ENCODE measurements at regions not wholly inside any gene's neighbourhood (a gene's known extent, or its start where the extent isn't known, plus 50 kb on each side); places are given as distances from the start of the nearest gene placed in this dataset.
A peak's percentile ranks its signal among the peaks of the same experiment; 100 is the strongest.

DNA sequence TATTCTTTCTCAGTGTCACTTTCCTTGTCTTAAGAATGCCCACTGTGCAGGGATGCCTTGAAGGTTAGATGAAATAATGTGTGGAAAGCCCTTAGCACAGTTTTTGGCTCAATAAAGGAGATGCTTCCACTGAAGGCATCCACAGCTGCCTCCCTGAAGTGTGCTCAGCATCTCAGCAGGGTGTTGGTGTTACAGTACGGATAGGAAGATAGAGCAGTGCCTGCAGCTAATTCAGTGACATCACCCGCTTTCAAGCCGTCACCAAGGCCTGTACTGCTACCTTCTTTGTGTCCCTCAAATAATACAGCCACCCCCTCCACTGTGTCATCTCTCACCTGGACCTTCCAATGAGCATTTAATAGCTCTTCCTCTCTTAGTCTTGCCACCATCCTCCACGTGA lies 59.0 kb downstream of the NDUFS5 start:
- ATAC-seq (ENCODE audit: low read depth in 2 of 2) (no peak), DNase-seq (no peak)
- Mint-ChIP-seq H3K36me3 (peaks cover 0 to 6% of the 10 kb centered on the region in 2 donors), H3K27me3 (peaks cover 23 to 34% (median 24%) of the 10 kb centered on the region in 3 donors), H3K9me3 (no peaks in the 10 kb centered on the region), H3K27ac (no peak overlapping the region), H3K4me3 (no peak overlapping the region), H3K4me1 (peaks cover 19 to 33% (median 25%) of the 10 kb centered on the region in 3 donors)

DNA sequence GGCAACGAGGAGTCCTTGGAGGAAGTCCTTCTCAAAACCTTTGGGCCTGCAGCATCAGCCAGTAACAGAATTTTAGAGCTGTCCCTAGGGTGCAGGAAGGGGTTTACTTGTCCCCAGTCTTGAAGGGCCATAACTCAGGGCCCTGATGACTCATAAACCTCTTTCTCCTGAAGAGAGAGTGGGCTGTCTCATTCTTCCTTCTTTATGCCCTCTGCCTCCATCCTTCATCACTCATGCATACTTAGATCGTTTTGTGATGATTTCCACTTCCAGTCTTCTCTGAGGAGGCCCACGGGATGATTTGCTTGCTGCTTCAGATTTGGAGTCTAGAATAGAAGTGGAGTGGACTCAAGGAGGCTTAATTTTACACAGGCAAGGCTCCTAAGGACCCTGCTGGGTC lies 60.2 kb downstream of the NDUFS5 start:
- Mint-ChIP-seq H3K4me1 (peaks cover 13 to 26% (median 19%) of the 10 kb centered on the region in 3 donors), H3K4me3 (peak overlapping the region in 1 of 8 donors; percentile 29), H3K27ac (peak overlapping the region in 2 of 6 donors; percentile 72 to 79), H3K27me3 (peaks cover 16 to 26% (median 18%) of the 10 kb centered on the region in 3 donors), H3K36me3 (no peaks in the 10 kb centered on the region), H3K9me3 (no peaks in the 10 kb centered on the region)
- ATAC-seq (ENCODE audit: low read depth in 2 of 2) (no peak), DNase-seq (no peak)

DNA sequence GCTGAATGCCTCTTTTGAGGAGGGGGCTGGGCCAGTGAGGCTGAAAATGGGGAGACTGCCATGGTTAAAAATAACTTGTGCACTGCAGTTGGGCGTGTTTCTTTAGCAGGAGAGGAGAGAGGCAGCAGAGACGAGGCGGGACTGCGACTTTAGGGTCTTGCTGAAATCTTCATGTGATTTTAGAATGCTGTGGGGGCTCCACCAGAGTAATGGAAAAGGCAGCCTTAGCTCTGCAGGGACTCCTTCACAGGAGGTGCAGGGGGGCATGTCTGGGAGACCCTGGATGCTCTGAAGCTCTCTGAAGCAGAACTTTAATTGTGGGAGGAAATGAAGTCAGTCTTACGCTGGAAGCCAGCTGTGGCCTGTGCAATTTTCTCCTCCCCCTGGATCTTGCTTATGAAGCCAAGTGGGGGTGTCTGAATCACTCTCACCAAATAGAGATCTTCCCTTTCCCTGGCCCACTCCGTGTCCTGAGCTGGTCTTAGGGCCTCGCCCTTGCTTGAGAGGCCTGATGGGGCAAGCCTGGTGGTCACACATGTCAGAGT lies 60.8 kb downstream of the NDUFS5 start:
- no peaks in the 10 kb centered on the region for H3K36me3 Mint-ChIP-seq
- DNase-seq (no peak), ATAC-seq (ENCODE audit: low read depth in 2 of 2) (no peak)
- H3K4me1 Mint-ChIP-seq, result peaks cover 13 to 26% (median 21%) of the 10 kb centered on the region in 3 donors
- no peak overlapping the region for H3K4me3 Mint-ChIP-seq
- H3K27me3 Mint-ChIP-seq, result peaks cover 18 to 25% (median 20%) of the 10 kb centered on the region in 3 donors
- H3K9me3 Mint-ChIP-seq, result no peaks in the 10 kb centered on the region
- peak overlapping the region in 2 of 6 donors; percentile 72 to 79 for H3K27ac Mint-ChIP-seq

DNA sequence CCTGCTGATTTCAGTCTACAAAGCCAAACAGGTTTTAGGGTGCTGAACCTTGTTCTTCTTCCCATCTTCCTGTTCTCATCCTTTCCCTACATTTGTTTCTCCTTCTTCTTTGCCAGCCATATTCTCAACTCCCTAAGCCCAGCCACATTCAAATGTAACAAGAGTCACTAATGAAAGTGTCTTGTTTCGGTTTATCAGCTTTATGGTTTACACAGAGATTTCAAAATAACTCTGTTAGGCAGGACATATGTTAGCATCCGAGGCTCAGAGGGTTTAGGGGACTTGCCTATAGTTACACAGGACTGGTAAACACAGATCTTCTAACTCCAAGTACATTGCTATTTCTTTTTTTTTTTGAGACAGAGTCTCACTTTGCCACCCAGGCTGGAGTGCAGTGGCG lies 61.3 kb downstream of the NDUFS5 start:
- ATAC-seq (ENCODE audit: low read depth in 2 of 2) (no peak), DNase-seq (no peak)
- Mint-ChIP-seq H3K4me3 (no peak overlapping the region), H3K36me3 (no peaks in the 10 kb centered on the region), H3K4me1 (peaks cover 11 to 24% (median 16%) of the 10 kb centered on the region in 3 donors), H3K27ac (peak overlapping the region in 1 of 6 donors; percentile 15), H3K9me3 (no peaks in the 10 kb centered on the region), H3K27me3 (peaks cover 16 to 20% (median 17%) of the 10 kb centered on the region in 3 donors)

DNA sequence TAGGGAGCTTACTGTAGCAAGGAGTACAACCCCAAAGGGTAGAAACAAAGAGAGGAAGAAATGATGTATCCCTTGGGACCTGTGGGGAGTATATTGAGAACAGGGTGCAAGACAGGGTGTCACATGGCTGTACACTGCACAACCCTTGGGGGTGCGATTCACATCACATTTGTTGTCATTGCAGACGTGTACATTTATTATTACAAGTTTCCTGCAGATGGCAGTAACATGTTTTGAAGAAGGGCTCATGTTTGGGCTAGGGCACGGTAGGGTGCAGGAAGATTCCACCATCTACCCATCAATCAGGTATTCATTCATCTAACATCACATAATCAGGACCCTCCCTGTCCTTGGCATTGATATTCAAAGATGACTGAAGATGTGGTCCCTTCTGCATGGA lies 62.5 kb downstream of the NDUFS5 start:
- peaks cover 10 to 25% (median 14%) of the 10 kb centered on the region in 3 donors for H3K4me1 Mint-ChIP-seq
- H3K27me3 Mint-ChIP-seq, result peaks cover 6 to 10% (median 8%) of the 10 kb centered on the region in 3 donors
- DNase-seq (no peak), ATAC-seq (ENCODE audit: low read depth in 2 of 2) (no peak)
- no peak overlapping the region for H3K27ac Mint-ChIP-seq
- no peaks in the 10 kb centered on the region for H3K9me3 Mint-ChIP-seq
- no peak overlapping the region for H3K4me3 Mint-ChIP-seq
- no peaks in the 10 kb centered on the region for H3K36me3 Mint-ChIP-seq

DNA sequence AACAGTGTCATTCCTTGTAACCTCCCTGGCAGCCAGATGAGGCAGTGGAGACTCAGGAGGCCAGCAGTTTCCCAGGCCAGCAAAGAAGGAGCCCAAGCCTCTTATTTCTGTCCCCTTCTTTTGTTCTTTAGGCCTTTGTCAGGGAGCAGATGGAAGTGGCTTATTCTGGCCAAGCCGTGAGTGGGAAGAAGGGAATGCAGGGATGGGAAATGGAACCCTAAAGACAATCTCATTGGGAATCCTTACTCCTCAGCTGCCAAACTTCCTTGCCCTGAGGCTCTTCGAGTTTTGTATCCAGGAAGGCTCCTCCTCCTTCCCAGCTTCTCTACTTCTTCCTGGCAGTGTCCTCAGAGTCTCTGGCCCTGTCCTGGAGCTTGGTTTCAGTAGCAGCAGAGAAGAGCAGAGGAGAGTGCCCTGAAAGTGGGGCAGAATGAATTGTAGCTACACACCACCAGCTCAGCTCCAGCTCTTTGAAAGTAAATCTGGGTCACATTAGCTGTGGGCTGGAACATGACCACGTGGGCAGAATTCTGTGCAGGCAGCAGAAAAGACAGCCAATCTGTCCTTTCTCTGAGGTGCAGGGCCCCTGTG lies 63.9 kb downstream of the NDUFS5 start:
- Mint-ChIP-seq H3K27me3 (peaks cover 0 to 6% (median 6%) of the 10 kb centered on the region in 3 donors), H3K9me3 (no peaks in the 10 kb centered on the region), H3K4me1 (peaks cover 10 to 25% (median 14%) of the 10 kb centered on the region in 3 donors), H3K27ac (no peak overlapping the region), H3K36me3 (no peaks in the 10 kb centered on the region), H3K4me3 (peak overlapping the region in 1 of 8 donors; percentile 12)
- DNase-seq (no peak), ATAC-seq (ENCODE audit: low read depth in 2 of 2) (no peak)

DNA sequence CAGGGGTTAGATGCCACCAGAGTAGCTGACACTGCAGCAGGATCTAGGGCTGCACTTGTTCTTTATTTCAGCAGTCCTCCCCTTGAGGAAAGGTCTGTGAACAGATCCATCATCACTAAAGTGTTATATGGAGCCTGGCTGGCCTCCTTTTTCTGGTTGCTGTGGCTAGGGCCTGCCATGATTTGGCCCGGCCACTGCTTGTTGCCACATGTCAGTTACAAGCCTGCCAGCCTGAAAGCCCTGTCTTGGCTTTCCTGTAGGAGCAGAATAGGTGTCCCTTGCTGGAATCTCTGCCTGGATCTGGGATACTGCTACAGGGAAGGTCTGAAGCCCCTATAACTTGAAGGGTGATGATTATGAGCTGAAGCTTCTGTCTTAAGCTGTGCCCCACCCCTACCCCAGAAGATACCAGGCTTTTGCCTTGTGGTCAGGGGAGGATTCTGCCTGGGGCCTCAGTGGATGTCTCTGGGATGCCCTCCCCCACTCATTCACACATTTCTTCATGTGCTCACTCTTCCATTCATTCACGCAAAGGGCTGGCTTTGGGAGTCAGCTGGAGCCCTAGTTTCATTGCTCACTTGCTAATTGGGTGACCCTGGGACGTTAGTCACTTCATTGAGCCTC lies 64.7 kb downstream of the NDUFS5 start:
- DNase-seq (no peak), ATAC-seq (ENCODE audit: low read depth in 2 of 2) (no peak)
- H3K4me3 Mint-ChIP-seq, result no peak overlapping the region
- peaks cover 0 to 6% (median 6%) of the 10 kb centered on the region in 3 donors for H3K27me3 Mint-ChIP-seq
- peaks cover 10 to 25% (median 13%) of the 10 kb centered on the region in 3 donors for H3K4me1 Mint-ChIP-seq
- no peaks in the 10 kb centered on the region for H3K36me3 Mint-ChIP-seq
- no peak overlapping the region for H3K27ac Mint-ChIP-seq
- no peaks in the 10 kb centered on the region for H3K9me3 Mint-ChIP-seq

DNA sequence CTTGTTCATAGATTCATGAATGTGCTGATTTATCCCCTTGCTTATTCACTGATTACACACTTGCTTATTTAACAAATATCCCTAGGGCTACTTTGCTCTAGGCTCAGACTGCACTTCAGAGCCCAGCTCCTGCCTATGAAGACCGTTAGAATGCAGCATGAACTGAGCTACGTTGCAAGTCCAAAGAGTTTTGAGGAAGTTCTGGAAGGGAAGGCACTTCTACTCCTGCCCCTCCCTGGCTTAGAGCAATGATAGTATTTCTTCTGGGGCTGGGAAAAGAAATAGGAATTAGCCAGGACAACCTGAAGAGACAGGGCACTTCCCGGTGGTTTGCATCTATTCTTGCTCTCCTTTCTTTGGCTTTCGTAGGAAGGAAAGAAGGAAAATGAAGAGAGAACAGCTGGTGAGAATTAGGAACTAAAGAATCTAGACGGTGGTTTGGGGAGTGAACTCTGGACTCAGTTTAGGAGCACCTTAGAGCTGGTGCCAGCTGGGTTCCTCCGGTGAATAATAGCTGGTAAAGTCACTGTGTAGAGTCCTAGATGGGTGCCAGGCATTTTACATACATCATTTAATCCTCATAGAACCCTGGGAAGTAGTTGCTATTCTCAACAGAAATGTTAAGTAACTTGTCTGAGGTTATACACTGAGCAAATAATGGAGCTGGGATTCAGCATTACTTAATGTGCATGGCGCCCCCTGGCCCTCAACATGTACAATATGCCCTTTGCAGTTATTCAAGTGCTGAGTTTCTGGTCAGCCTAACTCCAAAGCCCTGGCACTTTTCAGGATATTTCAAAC lies 65.9 kb downstream of the NDUFS5 start:
- no peaks in the 10 kb centered on the region for H3K9me3 Mint-ChIP-seq
- no peak overlapping the region for H3K27ac Mint-ChIP-seq
- H3K4me1 Mint-ChIP-seq, result peaks cover 3 to 13% (median 3%) of the 10 kb centered on the region in 3 donors
- ATAC-seq (ENCODE audit: low read depth in 2 of 2), result peak; percentile 50 to 61
- no peak for DNase-seq
- H3K27me3 Mint-ChIP-seq, result peaks cover 0 to 6% (median 6%) of the 10 kb centered on the region in 3 donors
- no peak overlapping the region for H3K4me3 Mint-ChIP-seq
- no peaks in the 10 kb centered on the region for H3K36me3 Mint-ChIP-seq

DNA sequence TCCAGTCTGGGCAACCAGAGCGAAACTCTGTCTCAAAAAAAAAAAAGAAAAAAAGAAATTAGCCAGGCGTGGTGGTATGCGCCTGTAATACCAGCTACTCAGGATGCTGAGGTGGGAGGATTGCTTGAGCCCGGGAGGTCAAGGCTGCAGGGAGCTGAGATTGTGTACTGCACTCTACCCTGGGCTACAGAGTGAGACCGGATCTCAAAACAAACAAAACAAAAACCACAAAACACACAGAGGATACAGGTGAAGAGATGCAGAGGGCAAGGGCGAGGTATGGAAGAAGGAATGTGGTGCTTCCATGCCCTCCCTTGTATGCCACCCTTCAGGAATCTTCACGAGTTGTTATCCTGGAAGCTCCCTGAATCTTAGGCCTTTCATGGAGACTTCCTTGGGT lies 68.5 kb downstream of the NDUFS5 start:
- no peak for ATAC-seq (ENCODE audit: low read depth in 2 of 2)
- H3K9me3 Mint-ChIP-seq, result no peaks in the 10 kb centered on the region
- H3K4me1 Mint-ChIP-seq, result peaks cover 6 to 13% (median 11%) of the 10 kb centered on the region in 3 donors
- no peak for DNase-seq
- no peaks in the 10 kb centered on the region for H3K36me3 Mint-ChIP-seq
- no peak overlapping the region for H3K27ac Mint-ChIP-seq
- no peak overlapping the region for H3K4me3 Mint-ChIP-seq
- peaks cover 0 to 6% (median 6%) of the 10 kb centered on the region in 3 donors for H3K27me3 Mint-ChIP-seq

DNA sequence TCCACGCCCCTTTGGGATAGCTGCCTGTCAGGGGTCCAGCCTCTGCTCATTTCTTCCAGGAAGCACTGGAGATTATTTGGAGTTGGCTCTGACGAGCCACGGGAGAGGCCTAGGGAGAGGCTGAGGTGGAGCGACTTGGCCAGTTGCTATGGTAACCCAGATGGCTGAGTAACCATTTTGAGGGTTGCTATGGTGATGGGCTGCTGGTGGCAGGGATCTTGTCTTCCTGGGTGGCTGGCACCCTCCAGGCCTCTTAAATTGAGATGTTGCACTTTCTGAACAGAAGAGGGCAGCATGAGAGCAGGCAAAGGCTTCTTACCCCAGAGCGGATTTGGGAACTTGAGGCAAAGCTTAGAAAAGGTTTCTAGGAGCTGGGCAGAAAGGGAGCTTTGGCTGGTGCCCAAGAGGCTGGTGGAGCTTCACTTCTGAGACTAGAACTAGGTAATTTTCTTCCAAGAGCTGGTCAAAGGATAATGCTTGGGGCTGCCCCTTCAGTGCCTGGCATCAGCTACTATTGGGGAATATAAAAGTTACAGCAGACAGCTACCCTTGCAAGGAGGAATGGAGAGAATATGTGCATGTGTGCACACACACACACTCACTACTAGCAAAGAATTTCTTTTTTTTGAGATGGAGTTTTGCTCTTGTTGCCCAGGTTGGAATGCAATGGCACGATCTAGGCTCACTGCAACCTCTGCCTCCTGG lies 72.5 kb downstream of the NDUFS5 start:
- H3K36me3 Mint-ChIP-seq, result no peaks in the 10 kb centered on the region
- H3K4me3 Mint-ChIP-seq, result peak overlapping the region in 2 of 8 donors; percentile 6 to 20
- no peaks in the 10 kb centered on the region for H3K9me3 Mint-ChIP-seq
- H3K27ac Mint-ChIP-seq, result peak overlapping the region in 1 of 6 donors; percentile 35
- DNase-seq, result peak; percentile 72
- ATAC-seq (ENCODE audit: low read depth in 2 of 2), result peak; percentile 26 to 42
- H3K27me3 Mint-ChIP-seq, result no peaks in the 10 kb centered on the region
- peaks cover 23 to 28% (median 26%) of the 10 kb centered on the region in 3 donors for H3K4me1 Mint-ChIP-seq

DNA sequence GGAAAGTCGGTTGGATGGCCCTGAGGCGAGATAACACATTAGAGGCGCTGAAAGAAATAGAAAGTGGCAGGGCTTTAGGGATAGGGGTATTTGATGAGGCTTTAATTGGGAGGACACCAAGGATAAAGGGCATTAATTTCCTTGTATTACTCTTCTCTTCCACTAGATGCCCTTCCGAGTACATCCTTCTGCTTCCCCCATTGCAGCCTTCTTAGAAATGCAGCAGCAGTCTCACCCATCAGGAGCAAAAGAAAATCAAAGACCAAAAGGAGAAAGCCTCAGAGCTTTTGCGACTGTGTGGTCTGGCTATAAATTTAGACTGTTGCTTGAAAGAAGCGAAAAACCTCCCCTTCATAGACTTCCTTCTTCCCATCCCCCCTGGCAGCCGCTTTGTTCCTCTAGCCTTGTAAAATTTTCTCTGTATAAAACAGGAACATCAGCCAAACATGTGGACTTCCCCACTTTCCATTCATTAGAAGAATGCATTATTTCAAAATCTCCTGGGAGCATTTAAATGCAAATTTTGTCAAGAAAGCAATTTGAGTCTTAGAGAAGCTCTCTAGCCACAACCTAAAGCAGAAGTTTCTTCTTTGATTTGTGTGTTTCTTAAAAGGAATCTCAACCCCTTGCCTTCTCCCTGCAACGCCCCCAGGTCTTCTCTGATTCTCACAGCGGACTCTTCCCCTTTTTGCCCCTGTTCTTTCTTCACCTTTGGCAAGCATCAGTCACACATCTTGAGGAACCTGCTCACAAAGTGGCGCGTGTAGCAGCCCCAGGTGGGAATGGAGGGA lies 76.6 kb downstream of the NDUFS5 start:
- no peaks in the 10 kb centered on the region for H3K9me3 Mint-ChIP-seq
- H3K27ac Mint-ChIP-seq, result peak overlapping the region; percentile 39 to 86 (median 72)
- H3K27me3 Mint-ChIP-seq, result no peaks in the 10 kb centered on the region
- DNase-seq (peak; percentile 79), ATAC-seq (ENCODE audit: low read depth in 2 of 2) (peak; percentile 74 to 77)
- no peaks in the 10 kb centered on the region for H3K36me3 Mint-ChIP-seq
- peaks cover 36 to 49% (median 44%) of the 10 kb centered on the region in 3 donors for H3K4me1 Mint-ChIP-seq
- peak overlapping the region in 6 of 8 donors; percentile 68 to 92 (median 74) for H3K4me3 Mint-ChIP-seq

All from naive B cell (primary cell).